Mesenchymal stem cell (in vitro differentiated cells and primary cell): ENCODE measurements at regions not wholly inside any gene's neighbourhood (a gene's known extent, or its start where the extent isn't known, plus 50 kb on each side); places are given as distances from the start of the nearest gene placed in this dataset.

ENCODE experiments used
- DNase-seq: peaks from one replicate; pipeline ENCODE4 v3.0.0-alpha.2; 2013
- H2AFZ ChIP-seq: one replicate; pipeline ENCODE4 v1.6.1; 2013; ENCODE audit warnings: low read depth, mild to moderate bottlenecking, control low read depth, inconsistent platforms, low read length, moderate library complexity
- H2AK5ac ChIP-seq: 2 replicates; pipeline ENCODE4 v1.6.1; 2013; ENCODE audit warnings: low read length, moderate library complexity, mild to moderate bottlenecking, inconsistent platforms; ENCODE audit not compliant: severe bottlenecking
- H2BK120ac ChIP-seq: one replicate; pipeline ENCODE4 v1.6.1; 2013; ENCODE audit warnings: low read depth, mild to moderate bottlenecking, inconsistent platforms, low read length, moderate library complexity
- H2BK12ac ChIP-seq, 2 experiments: one replicate each; pipeline ENCODE4 v1.6.1; 2013; ENCODE audit warnings: inconsistent platforms in 2 of 2, low read length in 2 of 2, mild to moderate bottlenecking in 2 of 2, moderate library complexity in 2 of 2, control low read depth in 1 of 2
- H2BK15ac ChIP-seq: one replicate; pipeline ENCODE4 v1.6.1; 2013; ENCODE audit warnings: mild to moderate bottlenecking, low read depth, inconsistent platforms; ENCODE audit not compliant: poor library complexity, severe bottlenecking
- H2BK5ac ChIP-seq: 2 replicates; pipeline ENCODE4 v1.6.1; 2013; ENCODE audit warnings: low read depth, mild to moderate bottlenecking, low read length, control low read depth, inconsistent platforms; ENCODE audit not compliant: poor library complexity, severe bottlenecking
- H3K14ac ChIP-seq, 2 experiments: one replicate each; pipeline ENCODE4 v1.6.1; 2013; ENCODE audit warnings: inconsistent platforms in 2 of 2, low read length in 2 of 2, control low read depth in 1 of 2, mild to moderate bottlenecking in 1 of 2, moderate library complexity in 1 of 2
- H3K18ac ChIP-seq, 2 experiments: one replicate each; pipeline ENCODE4 v1.6.1; 2013; ENCODE audit warnings: inconsistent platforms in 2 of 2, low read length in 2 of 2, control low read depth in 1 of 2, low read depth in 1 of 2, mild to moderate bottlenecking in 1 of 2
- H3K23ac ChIP-seq, 2 experiments: one replicate each; pipeline ENCODE4 v1.6.1; 2013; ENCODE audit warnings: inconsistent platforms in 2 of 2, low read length in 2 of 2, mild to moderate bottlenecking in 2 of 2, moderate library complexity in 2 of 2, control low read depth in 1 of 2
- H3K27ac ChIP-seq: 2 replicates; pipeline ENCODE4 v1.5.1; 2013; ENCODE audit warnings: mild to moderate bottlenecking, moderate library complexity, low read length, control low read depth, inconsistent platforms; ENCODE audit not compliant: poor library complexity, severe bottlenecking
- H3K27me3 ChIP-seq, 2 experiments: 2 replicates each; pipeline versions ENCODE4 v1.6.1 to v1.7.0; 2013; ENCODE audit warnings: low read length in 2 of 2, mild to moderate bottlenecking in 2 of 2, moderate library complexity in 2 of 2, control low read depth in 1 of 2, inconsistent platforms in 1 of 2; ENCODE audit not compliant: control insufficient read depth in 1 of 2, insufficient read depth in 1 of 2
- H3K36me3 ChIP-seq, 2 experiments: 2 replicates each; pipeline versions ENCODE4 v1.6.1 to v1.7.0; 2013; ENCODE audit warnings: low read length in 2 of 2, control low read depth in 1 of 2, inconsistent platforms in 1 of 2, low read depth in 1 of 2, mild to moderate bottlenecking in 1 of 2; ENCODE audit not compliant: insufficient read depth in 2 of 2, control insufficient read depth in 1 of 2
- H3K4ac ChIP-seq, 2 experiments: one replicate each; pipeline ENCODE4 v1.6.1; 2013; ENCODE audit warnings: inconsistent platforms in 2 of 2, low read length in 2 of 2, mild to moderate bottlenecking in 2 of 2, moderate library complexity in 2 of 2, control low read depth in 1 of 2, low read depth in 1 of 2
- H3K4me1 ChIP-seq: 2 replicates; pipeline ENCODE4 v1.6.1; 2013; ENCODE audit warnings: low read depth, low read length, control low read depth; ENCODE audit not compliant: control insufficient read depth, insufficient read depth
- H3K4me2 ChIP-seq: 2 replicates; pipeline ENCODE4 v1.6.1; 2013; ENCODE audit warnings: low read length, mild to moderate bottlenecking, inconsistent platforms; ENCODE audit not compliant: poor library complexity, severe bottlenecking
- H3K4me3 ChIP-seq, 2 experiments: 2 replicates each; pipeline versions ENCODE4 v1.5.1 to v1.7.0; 2013; ENCODE audit warnings: low read length in 2 of 2, mild to moderate bottlenecking in 2 of 2, control low read depth in 1 of 2, low read depth in 1 of 2; ENCODE audit not compliant: insufficient read depth in 1 of 2
- H3K79me1 ChIP-seq: replicated peaks from 2 replicates; pipeline ENCODE4 v1.6.1; 2013; ENCODE audit warnings: mild to moderate bottlenecking, control low read depth, low read length, inconsistent platforms; ENCODE audit not compliant: poor library complexity, severe bottlenecking
- H3K9ac ChIP-seq: 2 replicates; pipeline ENCODE4 v1.7.0; 2013; ENCODE audit warnings: mild to moderate bottlenecking, low read length, moderate library complexity
- H3K9me3 ChIP-seq: 2 replicates; pipeline ENCODE4 v1.7.0; 2013; ENCODE audit warnings: mild to moderate bottlenecking, low read length; ENCODE audit not compliant: control insufficient read depth
- H4K8ac ChIP-seq: one replicate; pipeline ENCODE4 v1.6.1; 2013; ENCODE audit warnings: inconsistent platforms, mild to moderate bottlenecking, low read length, moderate library complexity
- H4K91ac ChIP-seq: one replicate; pipeline ENCODE4 v1.6.1; 2013; ENCODE audit warnings: mild to moderate bottlenecking, low read length, inconsistent platforms
- whole genome bisulfite sequencing: methylation state at CpG from one replicate; pipeline ENCODE4 v1.1.7; 2013; ENCODE audit warnings: mixed read lengths; 5-methylcytosine and 5-hydroxymethylcytosine counted together

DNA sequence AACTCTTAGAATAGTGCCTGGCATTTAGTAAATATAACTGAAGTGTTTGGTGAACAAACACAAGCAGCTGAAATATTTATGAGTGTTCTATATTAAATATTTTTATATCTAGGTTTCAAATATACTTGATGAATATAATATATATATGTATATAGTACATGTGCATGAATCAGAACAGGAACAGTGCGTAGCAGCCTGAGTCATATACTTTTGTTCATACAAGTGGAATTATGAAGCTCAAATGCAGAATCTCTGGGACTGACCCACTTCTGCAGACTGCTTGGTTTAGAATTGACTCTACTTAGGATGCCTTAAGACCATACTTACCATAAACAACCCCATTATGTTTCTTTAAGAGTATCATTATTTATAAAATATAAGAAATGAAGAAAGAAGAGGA lies 997.8 kb upstream of the RAG2 start:
- WGBS: 92% methylated on average over 1 of the region's 1 CpG
- no peak overlapping the region for H3K4me2 ChIP-seq

DNA sequence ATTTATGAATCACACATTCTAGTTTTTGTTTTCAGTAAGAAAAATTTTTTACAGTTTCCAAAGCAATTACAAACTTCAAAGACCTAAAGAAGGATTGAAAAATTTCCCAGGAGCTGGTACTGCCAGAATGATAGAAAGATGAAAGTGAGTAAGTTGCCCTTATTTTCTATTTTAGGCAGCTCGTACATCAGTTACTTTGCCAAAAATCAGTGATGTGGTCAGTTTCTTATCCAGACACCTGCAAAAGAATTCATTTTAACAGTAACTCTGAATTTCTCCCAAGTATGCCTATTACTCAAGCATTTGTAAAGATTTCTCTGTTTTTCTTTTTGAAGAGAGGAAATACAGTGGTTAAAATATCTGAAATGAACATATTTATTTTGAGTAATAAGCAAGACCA lies 976.3 kb upstream of the RAG2 start:
- Histone ChIP-seq H3K4me3 (no peak overlapping the region), H3K4ac (no peak overlapping the region), H3K9ac (no peak overlapping the region), H3K4me2 (no peak overlapping the region), H3K79me1 (no peaks in the 10 kb centered on the region), H2AK5ac (no peak overlapping the region), H4K8ac (no peak overlapping the region), H2AFZ (no peak overlapping the region), H3K9me3 (peaks cover under 1% of the 10 kb centered on the region), H3K14ac (no peak overlapping the region), H3K27ac (no peak overlapping the region), H3K4me1 (no peaks in the 10 kb centered on the region), H3K23ac (no peak overlapping the region), H2BK120ac (no peak overlapping the region), H2BK5ac (no peak overlapping the region), H3K18ac (no peak overlapping the region), H4K91ac (no peak overlapping the region), H2BK12ac (no peak overlapping the region), H2BK15ac (no peak overlapping the region), H3K36me3 (no peaks in the 10 kb centered on the region), H3K27me3 (no peaks in the 10 kb centered on the region)
- no peak for DNase-seq
- no CpG with 5 or more reads among the region's 1 CpG for WGBS

More for the DNA sequence above, 997.8 kb upstream of the RAG2 start:
- no peak overlapping the region for H4K8ac ChIP-seq
- no peak overlapping the region for H2AFZ ChIP-seq
- no peak for DNase-seq
- no peak overlapping the region for H3K4me3 ChIP-seq
- no peak overlapping the region for H4K91ac ChIP-seq
- H3K27ac ChIP-seq: no peak overlapping the region
- H3K9ac ChIP-seq: no peak overlapping the region
- H2BK120ac ChIP-seq: no peak overlapping the region
- no peak overlapping the region for H2BK15ac ChIP-seq
- no peaks in the 10 kb centered on the region for H3K4me1 ChIP-seq
- H3K9me3 ChIP-seq: no peaks in the 10 kb centered on the region
- no peak overlapping the region for H2BK12ac ChIP-seq
- no peaks in the 10 kb centered on the region for H3K79me1 ChIP-seq
- no peak overlapping the region for H3K23ac ChIP-seq
- H3K36me3 ChIP-seq: no peaks in the 10 kb centered on the region
- no peaks in the 10 kb centered on the region for H3K27me3 ChIP-seq
- H2AK5ac ChIP-seq: no peak overlapping the region
- H2BK5ac ChIP-seq: no peak overlapping the region
- no peak overlapping the region for H3K4ac ChIP-seq
- H3K18ac ChIP-seq: no peak overlapping the region
- no peak overlapping the region for H3K14ac ChIP-seq

DNA sequence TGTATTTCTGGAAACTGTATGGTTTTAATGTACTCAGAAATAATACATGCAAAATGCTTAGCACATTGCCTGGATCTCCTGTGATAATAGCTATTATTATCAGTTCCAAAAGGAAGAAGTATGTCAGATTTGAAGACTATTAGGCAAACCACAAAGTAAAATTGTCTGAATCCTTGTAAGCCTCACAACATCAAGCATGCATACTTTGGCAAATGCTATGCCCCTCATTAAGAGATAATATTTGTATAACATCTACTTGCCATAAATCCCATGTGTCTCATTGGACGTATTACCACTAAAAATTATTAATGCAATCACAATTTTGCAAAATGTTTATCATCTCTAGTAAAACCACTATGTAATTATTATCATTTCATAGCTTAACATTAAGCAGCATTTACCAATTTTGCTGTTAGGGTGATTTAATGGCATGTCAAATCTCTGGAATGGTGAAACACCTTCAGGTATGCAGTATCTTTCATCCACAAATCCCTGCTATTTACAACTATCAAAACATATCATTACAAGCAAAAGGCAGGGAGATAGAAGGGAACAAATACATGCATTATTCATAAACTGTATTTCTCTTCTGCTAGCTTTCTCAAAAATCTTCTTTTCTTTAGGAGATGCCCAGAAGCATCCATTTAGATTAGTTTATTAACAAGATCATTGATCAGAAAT lies 974.6 kb upstream of the RAG2 start:
- Histone ChIP-seq H3K79me1 (no peaks in the 10 kb centered on the region), H3K4me3 (no peak overlapping the region), H3K18ac (no peak overlapping the region), H2BK15ac (no peak overlapping the region), H3K4ac (no peak overlapping the region), H3K36me3 (no peaks in the 10 kb centered on the region), H2BK5ac (no peak overlapping the region), H3K4me2 (no peak overlapping the region), H4K91ac (no peak overlapping the region), H2BK120ac (no peak overlapping the region), H3K14ac (no peak overlapping the region), H3K27ac (no peak overlapping the region), H3K4me1 (no peaks in the 10 kb centered on the region), H3K9ac (no peak overlapping the region), H2BK12ac (no peak overlapping the region), H3K9me3 (no peaks in the 10 kb centered on the region), H4K8ac (no peak overlapping the region), H2AK5ac (no peak overlapping the region), H3K27me3 (no peaks in the 10 kb centered on the region), H2AFZ (no peak overlapping the region), H3K23ac (no peak overlapping the region)
- DNase-seq: no peak
- 82% methylated on average over 1 of the region's 1 CpG for WGBS

DNA sequence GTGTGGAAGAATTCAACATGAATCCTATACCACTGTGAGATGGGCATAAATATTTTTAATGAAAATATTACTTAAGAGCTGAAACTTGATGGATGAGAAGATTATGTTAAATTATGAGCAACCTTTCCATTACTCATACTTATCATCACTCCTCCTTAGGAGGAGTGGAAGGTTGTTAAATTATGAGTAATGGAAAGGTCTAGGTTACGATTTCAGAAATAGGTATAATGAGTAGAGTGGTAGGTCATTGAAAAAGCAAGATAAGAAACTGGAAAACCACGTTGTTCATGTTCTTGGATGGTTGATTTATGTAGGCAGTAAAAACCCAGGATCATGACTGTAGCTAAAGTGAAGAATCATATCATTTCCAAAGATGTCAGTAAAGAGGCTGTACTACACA lies 973.2 kb upstream of the RAG2 start:
- Histone ChIP-seq H2BK15ac (no peak overlapping the region), H2BK12ac (no peak overlapping the region), H3K18ac (no peak overlapping the region), H3K79me1 (no peaks in the 10 kb centered on the region), H3K9me3 (no peaks in the 10 kb centered on the region), H2AK5ac (no peak overlapping the region), H3K9ac (no peak overlapping the region), H3K4me1 (no peaks in the 10 kb centered on the region), H3K4ac (no peak overlapping the region), H3K4me3 (no peak overlapping the region), H3K14ac (no peak overlapping the region), H3K27me3 (no peaks in the 10 kb centered on the region), H2BK5ac (no peak overlapping the region), H3K4me2 (no peak overlapping the region), H4K91ac (no peak overlapping the region), H3K36me3 (no peaks in the 10 kb centered on the region), H2AFZ (no peak overlapping the region), H3K23ac (no peak overlapping the region), H3K27ac (no peak overlapping the region), H4K8ac (no peak overlapping the region), H2BK120ac (no peak overlapping the region)
- 67% methylated on average over 2 of the region's 2 CpGs for WGBS
- no peak for DNase-seq
